ENCODE measurements at regions not wholly inside any gene's neighbourhood (a gene's known extent, or its start where the extent isn't known, plus 50 kb on each side); places are given as distances from the start of the nearest gene placed in this dataset.

DNA sequence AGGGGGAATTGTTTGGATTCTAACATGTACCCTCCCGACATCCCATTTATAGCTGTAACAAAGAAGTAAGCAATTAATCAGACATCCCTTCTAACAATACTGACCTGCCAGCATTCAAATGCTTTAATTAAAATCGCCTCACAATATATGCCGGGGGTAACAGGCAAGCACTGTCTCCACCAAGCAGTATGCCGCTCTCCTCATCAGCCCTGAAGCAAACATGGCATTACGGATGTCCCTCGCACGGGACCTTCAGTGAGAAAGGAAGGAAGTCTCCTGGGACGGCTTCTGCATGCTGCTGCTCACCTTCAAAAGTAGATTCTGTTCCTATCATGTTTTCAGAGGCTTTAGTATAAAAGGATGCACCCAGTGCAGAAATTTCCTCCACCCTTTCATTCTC lies 292.7 kb upstream of the POU3F3 start:
- DNase-seq: no peak

- DNase-seq: no peak
These were observed 291.4 kb upstream of the POU3F3 start for GRCh38 chr2:104562537-104562936.

- no peak for DNase-seq
These were observed 290.4 kb upstream of the POU3F3 start for GRCh38 chr2:104563398-104563996.

GRCh38 chr2:104568247-104568646 lies 285.7 kb upstream of the POU3F3 start:
- no peak for DNase-seq

DNA sequence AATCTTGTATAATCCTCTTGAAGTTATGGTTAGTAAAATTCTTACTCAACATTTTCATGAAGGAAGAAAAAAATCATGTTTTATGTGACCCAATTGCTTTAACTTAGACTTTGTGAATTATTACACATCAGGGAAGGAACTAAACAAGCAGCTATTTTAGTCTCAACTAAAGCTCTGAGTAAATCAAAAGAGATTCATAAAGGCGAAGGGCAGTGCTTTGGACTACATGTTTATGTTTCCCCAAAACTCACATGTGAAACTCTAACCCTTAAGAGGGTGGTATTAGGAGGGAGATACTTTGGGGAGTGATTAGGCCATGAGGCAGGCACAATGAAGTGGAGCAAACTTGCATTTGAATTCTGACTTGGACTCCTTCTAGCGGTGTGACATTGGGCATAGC lies 283.7 kb upstream of the POU3F3 start:
- no peak for DNase-seq

DNA sequence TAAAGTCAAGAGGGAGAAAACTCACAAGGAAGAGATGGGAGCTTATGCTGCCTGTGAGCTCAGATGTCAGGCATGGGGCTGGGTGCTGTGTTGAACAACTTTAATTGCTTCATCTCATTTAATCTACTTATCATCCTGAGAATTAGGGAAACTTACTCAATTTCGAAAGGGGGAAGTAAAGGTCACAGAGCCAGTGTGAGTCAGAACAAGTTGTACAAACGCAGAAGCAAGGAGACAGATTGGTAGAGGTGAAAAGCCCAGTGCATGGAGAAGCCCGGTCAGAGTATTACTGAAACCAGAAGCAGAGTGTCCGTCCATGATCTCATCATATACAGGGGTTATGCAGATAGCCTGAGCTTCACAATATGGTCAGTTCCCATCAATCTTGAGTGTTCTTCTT lies 281.1 kb upstream of the POU3F3 start:
- no peak for DNase-seq

GRCh38 chr2:104574367-104574766 lies 279.5 kb upstream of the POU3F3 start:
- no peak for DNase-seq

DNA sequence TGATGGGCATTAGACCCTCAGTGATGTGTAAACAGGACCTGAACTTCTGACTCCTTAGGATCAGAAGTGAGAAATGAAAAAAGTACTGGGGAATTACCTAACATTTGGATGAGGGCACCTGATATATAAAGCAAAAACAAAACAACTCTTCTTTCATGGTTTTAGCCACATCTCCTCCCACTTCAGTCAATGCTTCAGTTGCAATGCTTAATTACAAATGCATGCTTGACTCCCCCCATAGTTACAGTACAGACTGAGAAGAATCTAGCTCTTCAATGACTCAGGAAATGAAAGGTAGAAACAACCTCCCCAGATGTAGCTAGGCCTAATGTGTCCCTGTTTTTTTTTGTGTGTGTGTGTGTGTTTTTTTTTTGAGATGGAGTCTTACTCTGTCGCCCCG lies 276.8 kb upstream of the POU3F3 start:
- DNase-seq: no peak

DNA sequence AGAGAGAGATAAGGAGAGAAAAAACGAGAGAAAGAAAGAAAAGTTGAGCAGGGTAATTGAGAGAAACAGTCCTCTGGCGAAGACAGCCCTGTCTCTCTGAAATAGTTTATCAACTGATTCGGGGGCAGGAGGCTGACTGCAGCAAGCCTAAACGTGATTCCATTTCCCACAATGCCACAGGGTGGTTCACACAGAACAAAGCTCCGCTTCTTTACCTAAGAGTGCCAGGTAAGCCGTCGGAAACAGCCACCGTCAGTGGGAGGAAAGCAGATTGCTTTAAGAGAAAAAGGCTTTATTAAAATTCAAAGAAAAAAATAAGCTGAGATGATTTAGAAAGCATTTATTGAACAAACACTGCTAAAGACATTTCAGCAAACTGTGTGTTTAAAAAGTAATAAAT lies 271.4 kb upstream of the POU3F3 start:
- no peak for DNase-seq

GRCh38 chr2:104583811-104584210 lies 270.1 kb upstream of the POU3F3 start:
- no peak for DNase-seq

GRCh38 chr2:104584393-104584792 lies 269.5 kb upstream of the POU3F3 start:
- DNase-seq: no peak

GRCh38 chr2:104595576-104595975 lies 258.3 kb upstream of the POU3F3 start:
- no peak for DNase-seq

- no peak for DNase-seq
These were observed 256.0 kb upstream of the POU3F3 start for GRCh38 chr2:104597942-104598341.

- no peak for DNase-seq
These were observed 255.3 kb upstream of the POU3F3 start for GRCh38 chr2:104598636-104599035.

- no peak for DNase-seq
These were observed 254.0 kb upstream of the POU3F3 start for GRCh38 chr2:104599787-104600510.

GRCh38 chr2:104606056-104606455 lies 247.9 kb upstream of the POU3F3 start:
- DNase-seq: no peak

GRCh38 chr2:104616856-104617255 lies 237.1 kb upstream of the POU3F3 start:
- DNase-seq: no peak

DNA sequence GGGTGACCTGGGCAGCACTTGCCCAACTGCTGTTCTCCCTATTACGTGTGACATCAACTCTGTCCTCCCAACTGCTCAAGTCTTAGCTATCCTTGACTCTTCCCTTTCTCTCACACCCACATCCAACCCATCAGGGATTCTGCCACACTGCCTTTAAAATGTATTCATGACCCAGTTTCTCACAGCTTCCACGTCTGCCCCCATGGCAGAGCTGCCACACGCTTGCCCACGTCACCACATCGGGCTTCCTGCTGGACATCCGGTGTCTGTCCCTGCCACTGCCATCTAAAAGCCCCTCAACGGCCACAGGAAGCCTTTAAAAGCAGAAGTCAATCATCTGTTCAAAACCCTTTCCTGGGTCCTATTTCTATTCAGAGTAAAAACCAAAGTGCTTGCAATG lies 233.1 kb upstream of the POU3F3 start:
- no peak for DNase-seq

DNA sequence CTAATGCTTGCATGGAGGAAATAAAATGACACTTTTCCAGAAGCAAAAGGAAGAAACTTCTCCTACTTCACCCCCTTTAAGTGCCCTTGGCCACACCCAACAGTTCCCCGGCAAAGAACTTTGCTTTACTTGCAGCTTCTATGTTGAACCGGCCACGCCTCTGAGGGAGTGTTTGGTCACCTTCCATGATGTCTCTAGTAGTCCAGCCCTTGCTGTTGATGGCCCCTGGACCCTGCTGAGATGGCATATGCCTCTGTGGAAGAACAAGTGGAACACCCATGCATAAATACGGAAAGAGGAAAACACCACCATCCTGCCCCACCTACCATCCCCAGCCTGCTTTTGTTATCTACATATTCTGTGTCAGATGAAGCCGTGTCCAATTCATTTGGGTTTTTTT lies 218.3 kb upstream of the POU3F3 start:
- DNase-seq: no peak

GRCh38 chr2:104638190-104638858 lies 215.6 kb upstream of the POU3F3 start:
- DNase-seq: no peak

DNA sequence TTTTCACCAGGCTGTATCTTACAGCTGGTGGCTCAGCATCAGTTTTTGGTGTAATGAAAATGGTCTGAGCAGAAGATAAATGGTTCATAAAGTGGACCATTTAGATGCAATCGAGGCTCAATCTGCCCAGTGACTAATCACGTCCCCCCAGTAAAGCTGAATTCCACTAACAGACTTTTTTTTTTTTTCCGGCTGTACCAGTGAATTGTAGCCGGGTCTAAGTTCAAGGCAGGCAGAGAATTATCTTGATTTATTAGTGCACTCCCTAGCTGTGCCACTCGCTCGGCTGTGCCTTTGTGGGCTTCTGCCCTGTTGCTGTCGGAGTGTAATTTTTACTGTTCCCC lies 215.1 kb upstream of the POU3F3 start:
- no peak for DNase-seq

DNA sequence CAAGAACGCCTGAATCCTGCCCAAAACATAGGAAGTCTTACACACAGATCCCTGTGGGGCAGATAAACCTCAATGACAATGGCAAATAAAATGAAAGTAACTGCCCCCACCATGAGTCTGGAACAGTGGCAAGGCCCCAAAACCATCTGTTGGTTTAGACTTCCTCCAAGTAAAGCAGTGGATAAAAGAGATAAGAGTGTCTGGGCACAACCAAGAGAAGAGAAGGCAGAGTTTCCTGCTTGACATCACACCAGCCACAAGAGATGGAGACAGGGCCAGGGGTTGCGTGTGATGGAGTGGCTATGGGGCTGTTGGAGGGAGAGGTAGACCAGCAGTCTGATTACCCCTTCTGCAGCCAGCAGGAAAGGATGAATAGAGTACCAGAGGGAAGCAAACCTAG lies 212.1 kb upstream of the POU3F3 start:
- no peak for DNase-seq

DNA sequence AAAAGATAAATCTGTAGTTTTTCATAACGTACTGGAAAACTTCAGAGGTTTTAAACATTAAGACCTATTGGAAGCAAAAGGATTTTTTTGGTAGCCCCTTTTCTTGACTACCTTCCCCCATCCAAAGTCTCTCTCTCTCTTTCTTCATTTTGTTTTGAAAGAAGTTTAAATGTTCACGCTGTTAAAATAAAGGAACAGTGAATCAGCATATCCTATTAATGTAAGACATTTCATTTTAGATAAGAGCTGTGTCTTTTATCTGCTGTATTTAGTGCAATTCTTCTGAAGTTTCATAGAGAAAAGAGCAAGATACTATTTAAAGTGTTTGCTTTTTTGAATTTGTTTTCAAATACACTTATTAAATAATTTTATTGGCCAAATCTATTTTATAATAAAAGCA lies 205.5 kb upstream of the POU3F3 start:
- DNase-seq: no peak

DNA sequence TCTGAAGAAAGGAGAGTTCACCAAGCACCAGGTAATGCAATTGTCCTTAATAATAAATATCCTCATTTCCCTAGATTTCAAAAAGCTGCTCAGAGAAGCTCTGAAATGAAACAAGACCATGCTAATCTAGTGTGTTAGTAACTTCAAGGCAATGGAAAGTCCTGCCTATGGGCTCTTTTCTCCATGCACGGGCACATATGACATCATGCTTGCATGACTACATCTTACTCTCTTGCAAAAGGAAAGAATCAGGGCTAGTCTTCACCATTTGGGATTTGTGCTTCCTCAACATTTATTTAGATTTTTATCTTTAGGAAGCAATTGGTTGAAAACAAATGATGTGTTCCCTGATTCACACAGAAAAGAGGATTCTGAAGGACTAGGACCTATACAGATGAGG lies 204.0 kb upstream of the POU3F3 start:
- no peak for DNase-seq

All from femur (tissue), 1 donor.